Smooth muscle cell (in vitro differentiated cells): ENCODE measurements at regions not wholly inside any gene's neighbourhood (a gene's known extent, or its start where the extent isn't known, plus 50 kb on each side); places are given as distances from the start of the nearest gene placed in this dataset.

ENCODE experiments used
- DNase-seq: peaks from one replicate; lab custom pipeline; 2025; ENCODE audit not compliant: unreplicated experiment; lab: John Stamatoyannopoulos, UW
- H2AFZ ChIP-seq: fragments of 200-600 bp; sonication (generic); 2 replicates; pipeline ENCODE4 v1.6.0; 2016; ENCODE audit warnings: antibody characterized with exemption, low read depth, mild to moderate bottlenecking
- H3F3A ChIP-seq: fragments of 200-600 bp; sonication (generic); 2 replicates; pipeline ENCODE4 v1.6.0; 2017; ENCODE audit warnings: antibody characterized with exemption, low read depth
- H3K27ac ChIP-seq: fragments of 200-600 bp; sonication (generic); 2 replicates; pipeline ENCODE4 v1.5.1; 2016; ENCODE audit warnings: low read depth, mild to moderate bottlenecking
- H3K27me3 ChIP-seq: fragments of 200-600 bp; sonication (generic); 2 replicates; pipeline ENCODE4 v1.6.1; 2016; ENCODE audit warnings: low read depth, mild to moderate bottlenecking
- H3K36me3 ChIP-seq: fragments of 200-600 bp; sonication (generic); 2 replicates; pipeline ENCODE4 v1.5.1; 2016; ENCODE audit warnings: low read depth
- H3K4me1 ChIP-seq: fragments of 200-600 bp; sonication (generic); 2 replicates; pipeline ENCODE4 v1.5.1; 2016; ENCODE audit warnings: low read depth
- H3K4me2 ChIP-seq: fragments of 200-600 bp; sonication (generic); 2 replicates; pipeline ENCODE4 v1.6.0; 2016; ENCODE audit warnings: mild to moderate bottlenecking
- H3K4me3 ChIP-seq: fragments of 200-600 bp; sonication (generic); 2 replicates; pipeline ENCODE4 v1.5.1; 2016; ENCODE audit warnings: mild to moderate bottlenecking
- H3K79me2 ChIP-seq: fragments of 200-600 bp; sonication (generic); 2 replicates; pipeline ENCODE4 v1.6.0; 2016; ENCODE audit warnings: low read depth, mild to moderate bottlenecking
- H3K9ac ChIP-seq: fragments of 200-600 bp; sonication (generic); 2 replicates; pipeline ENCODE4 v1.6.0; 2016; ENCODE audit warnings: low read depth
- H3K9me3 ChIP-seq: fragments of 200-600 bp; sonication (generic); replicated peaks from 2 replicates; pipeline ENCODE4 v1.5.1; 2016; ENCODE audit warnings: low read depth
- H4K20me1 ChIP-seq: fragments of 200-600 bp; sonication (generic); 2 replicates; pipeline ENCODE4 v1.6.0; 2016; ENCODE audit warnings: low read depth
- WGBS: methylation state at CpG from one replicate; pipeline ENCODE4 v1.1.7; 2016; ENCODE audit warnings: low lambda C conversion rate; 5-methylcytosine and 5-hydroxymethylcytosine counted together
- TF ChIP-seq, protein P1 (sequence below): fragments of 200-600 bp; sonication (generic); IDR thresholded peaks from 2 replicates; pipeline ENCODE4 v1.5.1; 2017; ENCODE audit warnings: borderline replicate concordance, mild to moderate bottlenecking, antibody characterized with exemption; ENCODE audit not compliant: insufficient read depth, poor library complexity, severe bottlenecking

DNA sequence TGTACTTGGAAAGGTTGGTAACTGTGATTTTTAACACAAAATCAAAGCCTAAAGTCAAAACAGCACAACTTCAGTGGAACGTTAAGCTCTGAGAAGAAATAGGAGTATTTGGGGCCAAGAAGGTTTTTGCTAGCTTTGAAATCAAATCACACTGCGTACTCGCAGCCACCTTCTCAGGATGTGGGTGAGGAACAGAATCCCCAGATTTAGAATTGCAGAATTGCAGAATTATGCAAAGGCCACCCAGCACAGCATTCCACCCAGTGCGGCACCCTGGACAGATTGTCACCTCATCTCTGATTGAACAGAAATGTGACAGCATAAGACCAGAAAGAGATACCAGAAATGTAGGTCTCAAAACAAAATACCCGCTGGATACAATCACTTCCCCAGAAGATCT is 181.1 kb downstream of the DHX15 start:
- TF ChIP-seq, protein P1, sequence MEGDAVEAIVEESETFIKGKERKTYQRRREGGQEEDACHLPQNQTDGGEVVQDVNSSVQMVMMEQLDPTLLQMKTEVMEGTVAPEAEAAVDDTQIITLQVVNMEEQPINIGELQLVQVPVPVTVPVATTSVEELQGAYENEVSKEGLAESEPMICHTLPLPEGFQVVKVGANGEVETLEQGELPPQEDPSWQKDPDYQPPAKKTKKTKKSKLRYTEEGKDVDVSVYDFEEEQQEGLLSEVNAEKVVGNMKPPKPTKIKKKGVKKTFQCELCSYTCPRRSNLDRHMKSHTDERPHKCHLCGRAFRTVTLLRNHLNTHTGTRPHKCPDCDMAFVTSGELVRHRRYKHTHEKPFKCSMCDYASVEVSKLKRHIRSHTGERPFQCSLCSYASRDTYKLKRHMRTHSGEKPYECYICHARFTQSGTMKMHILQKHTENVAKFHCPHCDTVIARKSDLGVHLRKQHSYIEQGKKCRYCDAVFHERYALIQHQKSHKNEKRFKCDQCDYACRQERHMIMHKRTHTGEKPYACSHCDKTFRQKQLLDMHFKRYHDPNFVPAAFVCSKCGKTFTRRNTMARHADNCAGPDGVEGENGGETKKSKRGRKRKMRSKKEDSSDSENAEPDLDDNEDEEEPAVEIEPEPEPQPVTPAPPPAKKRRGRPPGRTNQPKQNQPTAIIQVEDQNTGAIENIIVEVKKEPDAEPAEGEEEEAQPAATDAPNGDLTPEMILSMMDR, result no peak
- DNase-seq, result no peak
- H3K9me3 ChIP-seq, result no peaks in the 10 kb centered on the region
- no peak overlapping the region for H3K9ac ChIP-seq
- H3K27ac ChIP-seq, result no peak overlapping the region
- no peak overlapping the region for H3K4me2 ChIP-seq
- H3K4me3 ChIP-seq, result no peak overlapping the region
- H3F3A ChIP-seq, result no peaks in the 10 kb centered on the region
- H3K27me3 ChIP-seq, result peaks cover 4% of the 10 kb centered on the region
- no peaks in the 10 kb centered on the region for H3K36me3 ChIP-seq
- H2AFZ ChIP-seq, result no peak overlapping the region
- WGBS, result 90% methylated on average over 5 of the region's 5 CpGs
- no peaks in the 10 kb centered on the region for H3K4me1 ChIP-seq
- no peaks in the 10 kb centered on the region for H4K20me1 ChIP-seq
- H3K79me2 ChIP-seq, result no peaks in the 10 kb centered on the region

- H3F3A ChIP-seq, result no peaks in the 10 kb centered on the region
- H3K9ac ChIP-seq, result no peak overlapping the region
- H3K79me2 ChIP-seq, result no peaks in the 10 kb centered on the region
- H3K27ac ChIP-seq, result no peak overlapping the region
- H3K9me3 ChIP-seq, result no peaks in the 10 kb centered on the region
- no peaks in the 10 kb centered on the region for H3K36me3 ChIP-seq
- no peak overlapping the region for H2AFZ ChIP-seq
- H3K27me3 ChIP-seq, result peaks cover 4% of the 10 kb centered on the region
- no peaks in the 10 kb centered on the region for H4K20me1 ChIP-seq
- TF ChIP-seq, protein P1, result no peak
- H3K4me1 ChIP-seq, result no peaks in the 10 kb centered on the region
- no peak for DNase-seq
- no peak overlapping the region for H3K4me3 ChIP-seq
- WGBS, result over 99% methylated on average over 3 of the region's 3 CpGs
- no peak overlapping the region for H3K4me2 ChIP-seq
Observed at GRCh38 chr4:24400537-24400936, 183.8 kb downstream of the DHX15 start.

DNA sequence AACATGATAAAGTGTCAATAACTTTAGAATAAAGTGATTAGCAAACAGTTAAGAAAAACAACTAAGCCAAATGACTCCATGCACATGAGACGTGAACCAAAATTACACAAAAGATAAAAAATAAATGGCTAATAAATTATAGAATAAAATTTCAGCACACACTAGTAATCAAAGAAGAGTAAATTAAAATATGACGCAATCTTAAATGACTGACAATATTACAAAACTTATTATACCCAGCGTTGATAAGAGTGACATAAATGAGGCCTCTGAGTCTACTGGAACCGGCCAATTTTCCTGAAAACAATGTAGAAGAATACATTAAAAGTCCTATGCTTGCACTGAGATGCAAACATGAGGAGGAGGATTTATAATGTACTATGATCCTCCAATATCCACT is 187.4 kb downstream of the DHX15 start:
- Histone ChIP-seq H4K20me1 (no peaks in the 10 kb centered on the region), H3F3A (no peaks in the 10 kb centered on the region)

GRCh38 chr4:24395937-24396336 is 188.4 kb downstream of the DHX15 start:
- H3K9me3 ChIP-seq, result no peaks in the 10 kb centered on the region
- H3K4me3 ChIP-seq, result no peak overlapping the region
- H3K9ac ChIP-seq, result no peak overlapping the region
- no peaks in the 10 kb centered on the region for H4K20me1 ChIP-seq
- peaks cover 4% of the 10 kb centered on the region for H3K27me3 ChIP-seq
- no peaks in the 10 kb centered on the region for H3K79me2 ChIP-seq
- H3K36me3 ChIP-seq, result no peaks in the 10 kb centered on the region
- no peak overlapping the region for H3K4me2 ChIP-seq
- peaks cover 4% of the 10 kb centered on the region for H3K4me1 ChIP-seq
- 93% methylated on average over 7 of the region's 7 CpGs for WGBS
- DNase-seq, result no peak
- H2AFZ ChIP-seq, result no peak overlapping the region
- TF ChIP-seq, protein P1, result no peak
- no peaks in the 10 kb centered on the region for H3F3A ChIP-seq
- no peak overlapping the region for H3K27ac ChIP-seq

More for the DNA sequence above, 187.4 kb downstream of the DHX15 start:
- TF ChIP-seq, protein P1, result no peak
- no peak overlapping the region for H3K27ac ChIP-seq
- no peak overlapping the region for H3K4me3 ChIP-seq
- DNase-seq, result no peak
- H3K9me3 ChIP-seq, result no peaks in the 10 kb centered on the region
- no peak overlapping the region for H3K4me2 ChIP-seq
- no peaks in the 10 kb centered on the region for H3K79me2 ChIP-seq
- H3K4me1 ChIP-seq, result peaks cover 4% of the 10 kb centered on the region
- no peak overlapping the region for H2AFZ ChIP-seq
- H3K36me3 ChIP-seq, result no peaks in the 10 kb centered on the region
- H3K9ac ChIP-seq, result no peak overlapping the region
- H3K27me3 ChIP-seq, result peaks cover 4% of the 10 kb centered on the region
- 97% methylated on average over 4 of the region's 4 CpGs for WGBS
